ENCODE measurements at regions not wholly inside any gene's neighbourhood (a gene's known extent, or its start where the extent isn't known, plus 50 kb on each side); places are given as distances from the start of the nearest gene placed in this dataset.

DNA sequence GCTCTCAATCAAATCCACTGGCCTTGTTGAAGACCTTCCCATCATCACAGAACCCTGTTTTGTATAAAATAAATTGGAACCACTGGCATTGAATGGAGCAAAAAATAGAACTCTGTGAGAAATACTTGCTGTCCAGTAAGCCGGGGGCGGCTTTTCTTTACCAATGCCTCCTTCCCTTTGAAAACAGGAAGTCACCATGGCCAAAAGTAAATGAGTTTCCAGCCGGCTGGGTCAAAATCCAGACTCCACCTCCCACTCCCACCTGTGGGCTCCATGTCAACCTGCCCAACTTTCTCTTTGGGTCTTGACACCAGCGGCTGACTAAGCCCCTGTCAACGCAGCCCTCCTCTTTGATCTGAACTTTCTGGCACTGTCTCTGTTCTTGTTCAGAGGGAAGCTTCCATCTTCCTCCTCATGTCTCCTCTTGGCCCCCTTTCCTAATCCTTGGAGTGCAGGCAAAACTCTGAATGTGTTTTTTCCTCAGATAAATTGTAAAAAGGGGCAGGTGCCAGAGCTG, 95.2 kb downstream of the TFAP2C start:
- POLR2A ChIA-PET, result no interaction called here

DNA sequence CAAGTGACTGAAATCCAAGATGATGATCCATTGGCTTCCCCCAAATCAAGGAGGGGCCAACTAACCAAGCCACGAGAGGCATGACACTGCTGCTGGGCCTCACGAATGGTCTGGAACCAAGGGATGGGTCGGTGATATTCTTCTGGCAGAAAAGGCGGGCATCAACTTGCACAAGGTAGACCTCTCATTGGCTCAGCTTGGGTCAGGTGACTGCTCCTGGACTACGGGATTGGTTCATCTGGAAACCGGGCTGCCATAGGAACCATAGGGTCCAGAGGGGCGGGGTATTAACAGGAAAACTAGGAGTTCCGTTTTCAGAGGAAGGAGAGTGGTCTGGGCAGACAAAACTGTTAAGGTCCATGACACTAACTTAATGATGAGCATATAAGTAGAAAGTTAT, 100.9 kb downstream of the TFAP2C start:
- no peak overlapping the region for H3K4me3 ChIP-seq (ENCODE audit: control insufficient read depth in 1 of 7, extremely low read depth in 1 of 7, insufficient read depth in 4 of 7, low read depth in 2 of 7, low read length in 6 of 7)
- WGBS (ENCODE audit: insufficient coverage), result 95% methylated on average over 6 of the region's 8 CpGs

More for the DNA sequence above, 95.2 kb downstream of the TFAP2C start:
- Histone ChIP-seq H3K9me3 (ENCODE audit: control extremely low read depth in 1 of 5, control insufficient read depth in 4 of 5, insufficient read depth in 2 of 5, low read depth in 1 of 5, low read length in 4 of 5) (peaks cover 0 to 6% (median 0%) of the 10 kb centered on the region in 5 experiments), H3K27me3 (replicated peaks in 2 of 5; ENCODE audit: control insufficient read depth in 4 of 5, insufficient read depth in 5 of 5, low read length in 4 of 5) (peaks cover 0 to 3% (median 0%) of the 10 kb centered on the region in 5 experiments), H3K36me3 (ENCODE audit: control insufficient read depth in 4 of 4, insufficient read depth in 4 of 4, low read length in 3 of 4) (no peaks in the 10 kb centered on the region), H3K27ac (ENCODE audit: insufficient read depth in 1 of 2, low read depth in 1 of 2, low read length in 2 of 2, poor library complexity in 1 of 2, severe bottlenecking in 2 of 2) (no peak overlapping the region), H3K4me1 (ENCODE audit: control extremely low read depth in 1 of 4, control insufficient read depth in 4 of 4, insufficient read depth in 4 of 4, low read length in 3 of 4) (peaks cover 0 to 5% (median 3%) of the 10 kb centered on the region in 4 experiments), H3K4me3 (ENCODE audit: control insufficient read depth in 1 of 7, extremely low read depth in 1 of 7, insufficient read depth in 4 of 7, low read depth in 2 of 7, low read length in 6 of 7) (no peak overlapping the region)
- 75% methylated on average over 5 of the region's 5 CpGs for WGBS (ENCODE audit: insufficient coverage)
- CTCF ChIA-PET, result no interaction called here
- DNase-seq, result no peak

DNA sequence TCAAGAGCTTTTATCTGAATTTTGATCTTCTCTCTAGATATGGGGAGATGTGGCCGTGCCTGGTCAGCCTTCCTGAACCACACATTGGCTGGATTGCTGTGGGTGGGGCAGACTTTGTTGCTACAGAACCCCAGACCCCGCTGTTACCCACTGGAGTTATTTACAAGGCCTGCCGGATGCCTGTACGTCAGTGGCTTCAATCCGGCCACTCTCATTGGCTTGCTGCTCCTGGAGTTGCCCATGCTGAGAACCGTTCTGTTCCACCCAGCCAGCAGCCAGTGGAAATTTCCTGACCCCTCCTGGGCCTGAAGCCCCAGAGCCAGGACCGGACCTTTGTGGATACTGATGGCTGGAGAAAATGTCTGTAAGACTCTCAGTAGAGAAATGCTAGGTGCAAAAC, 101.9 kb downstream of the TFAP2C start:
- peaks cover 2 to 28% (median 9%) of the 10 kb centered on the region in 5 experiments for H3K27me3 ChIP-seq (replicated peaks in 2 of 5; ENCODE audit: control insufficient read depth in 4 of 5, insufficient read depth in 5 of 5, low read length in 4 of 5)
- no peaks in the 10 kb centered on the region for H3K9me3 ChIP-seq (ENCODE audit: control extremely low read depth in 1 of 5, control insufficient read depth in 4 of 5, insufficient read depth in 2 of 5, low read depth in 1 of 5, low read length in 4 of 5)
- ChIA-PET POLR2A (no interaction called here), CTCF (no interaction called here)
- DNase-seq, result no peak
- no peak overlapping the region for H3K4me3 ChIP-seq (ENCODE audit: control insufficient read depth in 1 of 7, extremely low read depth in 1 of 7, insufficient read depth in 4 of 7, low read depth in 2 of 7, low read length in 6 of 7)
- no peak overlapping the region for H3K27ac ChIP-seq (ENCODE audit: insufficient read depth in 1 of 2, low read depth in 1 of 2, low read length in 2 of 2, poor library complexity in 1 of 2, severe bottlenecking in 2 of 2)
- no peaks in the 10 kb centered on the region for H3K36me3 ChIP-seq (ENCODE audit: control insufficient read depth in 4 of 4, insufficient read depth in 4 of 4, low read length in 3 of 4)
- WGBS (ENCODE audit: insufficient coverage), result 78% methylated on average over 4 of the region's 7 CpGs
- no peaks in the 10 kb centered on the region for H3K4me1 ChIP-seq (ENCODE audit: control extremely low read depth in 1 of 4, control insufficient read depth in 4 of 4, insufficient read depth in 4 of 4, low read length in 3 of 4)

More for the DNA sequence above, 100.9 kb downstream of the TFAP2C start:
- POLR2A ChIA-PET, result no interaction called here
- Histone ChIP-seq H3K27me3 (replicated peaks in 2 of 5; ENCODE audit: control insufficient read depth in 4 of 5, insufficient read depth in 5 of 5, low read length in 4 of 5) (peaks cover 2 to 19% (median 6%) of the 10 kb centered on the region in 5 experiments), H3K4me1 (ENCODE audit: control extremely low read depth in 1 of 4, control insufficient read depth in 4 of 4, insufficient read depth in 4 of 4, low read length in 3 of 4) (no peaks in the 10 kb centered on the region), H3K9me3 (ENCODE audit: control extremely low read depth in 1 of 5, control insufficient read depth in 4 of 5, insufficient read depth in 2 of 5, low read depth in 1 of 5, low read length in 4 of 5) (no peaks in the 10 kb centered on the region), H3K36me3 (ENCODE audit: control insufficient read depth in 4 of 4, insufficient read depth in 4 of 4, low read length in 3 of 4) (no peaks in the 10 kb centered on the region), H3K27ac (ENCODE audit: insufficient read depth in 1 of 2, low read depth in 1 of 2, low read length in 2 of 2, poor library complexity in 1 of 2, severe bottlenecking in 2 of 2) (no peak overlapping the region)
- no peak for DNase-seq
- CTCF ChIA-PET, result no interaction called here

DNA sequence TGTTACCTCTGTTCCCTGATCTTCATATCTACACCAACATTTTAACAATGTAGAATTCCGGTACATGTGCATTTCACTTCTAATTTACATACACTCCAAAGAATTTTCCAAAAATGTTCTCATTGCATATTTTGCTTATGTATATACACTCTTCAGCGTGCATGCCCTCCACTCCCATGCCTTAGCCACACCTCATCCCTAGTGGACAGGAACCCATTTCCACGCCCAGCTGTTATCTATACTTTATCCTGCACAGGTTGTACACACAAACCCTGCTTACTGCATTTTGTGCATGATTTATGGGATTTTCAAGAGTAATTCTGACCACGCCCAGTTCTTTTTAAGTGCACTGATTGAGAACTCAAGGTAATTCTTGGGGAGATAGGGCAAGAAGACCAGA, 102.4 kb downstream of the TFAP2C start:
- POLR2A ChIA-PET, result no interaction called here
- peaks cover 0 to 2% (median 0%) of the 10 kb centered on the region in 5 experiments for H3K9me3 ChIP-seq (ENCODE audit: control extremely low read depth in 1 of 5, control insufficient read depth in 4 of 5, insufficient read depth in 2 of 5, low read depth in 1 of 5, low read length in 4 of 5)
- CTCF ChIA-PET, result no interaction called here
- DNase-seq, result no peak
- no peaks in the 10 kb centered on the region for H3K4me1 ChIP-seq (ENCODE audit: control extremely low read depth in 1 of 4, control insufficient read depth in 4 of 4, insufficient read depth in 4 of 4, low read length in 3 of 4)
- peaks cover 2 to 33% (median 9%) of the 10 kb centered on the region in 5 experiments for H3K27me3 ChIP-seq (replicated peaks in 2 of 5; ENCODE audit: control insufficient read depth in 4 of 5, insufficient read depth in 5 of 5, low read length in 4 of 5)
- H3K36me3 ChIP-seq (ENCODE audit: control insufficient read depth in 4 of 4, insufficient read depth in 4 of 4, low read length in 3 of 4), result no peaks in the 10 kb centered on the region
- H3K27ac ChIP-seq (ENCODE audit: insufficient read depth in 1 of 2, low read depth in 1 of 2, low read length in 2 of 2, poor library complexity in 1 of 2, severe bottlenecking in 2 of 2), result no peak overlapping the region
- H3K4me3 ChIP-seq (ENCODE audit: control insufficient read depth in 1 of 7, extremely low read depth in 1 of 7, insufficient read depth in 4 of 7, low read depth in 2 of 7, low read length in 6 of 7), result no peak overlapping the region
- WGBS (ENCODE audit: insufficient coverage), result 88% methylated on average over 3 of the region's 4 CpGs

DNA sequence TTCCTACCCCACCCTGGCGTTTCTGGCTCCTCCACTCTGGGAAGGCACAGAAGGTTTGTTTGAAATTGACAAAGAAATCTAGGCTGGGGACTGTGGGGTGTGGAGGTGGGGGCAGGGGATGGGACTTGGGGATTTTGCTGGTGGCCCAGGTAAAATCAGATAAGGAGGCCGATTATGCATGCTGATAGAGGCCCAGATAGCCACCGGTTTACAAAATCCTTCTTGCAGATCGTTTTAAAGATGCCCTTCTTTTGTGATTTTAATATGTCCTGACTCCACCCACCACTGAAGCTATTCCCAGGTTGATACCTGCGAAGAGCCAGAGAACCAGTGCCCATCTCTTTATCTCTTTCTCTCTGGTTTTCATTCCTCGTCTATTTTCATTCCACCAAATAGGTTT, 104.9 kb downstream of the TFAP2C start:
- H3K4me3 ChIP-seq (ENCODE audit: control insufficient read depth in 1 of 7, extremely low read depth in 1 of 7, insufficient read depth in 4 of 7, low read depth in 2 of 7, low read length in 6 of 7), result no peak overlapping the region
- WGBS (ENCODE audit: insufficient coverage), result 21% methylated on average over 3 of the region's 6 CpGs
- H3K27me3 ChIP-seq (replicated peaks in 2 of 5; ENCODE audit: control insufficient read depth in 4 of 5, insufficient read depth in 5 of 5, low read length in 4 of 5), result peaks cover 2 to 52% (median 11%) of the 10 kb centered on the region in 5 experiments
- H3K9me3 ChIP-seq (ENCODE audit: control extremely low read depth in 1 of 5, control insufficient read depth in 4 of 5, insufficient read depth in 2 of 5, low read depth in 1 of 5, low read length in 4 of 5), result peaks cover 0 to 3% (median 0%) of the 10 kb centered on the region in 5 experiments
- no peak overlapping the region for H3K27ac ChIP-seq (ENCODE audit: insufficient read depth in 1 of 2, low read depth in 1 of 2, low read length in 2 of 2, poor library complexity in 1 of 2, severe bottlenecking in 2 of 2)
- DNase-seq, result no peak
- CTCF ChIA-PET, result no interaction called here
- POLR2A ChIA-PET, result no interaction called here
- no peaks in the 10 kb centered on the region for H3K4me1 ChIP-seq (ENCODE audit: control extremely low read depth in 1 of 4, control insufficient read depth in 4 of 4, insufficient read depth in 4 of 4, low read length in 3 of 4)
- H3K36me3 ChIP-seq (ENCODE audit: control insufficient read depth in 4 of 4, insufficient read depth in 4 of 4, low read length in 3 of 4), result no peaks in the 10 kb centered on the region

DNA sequence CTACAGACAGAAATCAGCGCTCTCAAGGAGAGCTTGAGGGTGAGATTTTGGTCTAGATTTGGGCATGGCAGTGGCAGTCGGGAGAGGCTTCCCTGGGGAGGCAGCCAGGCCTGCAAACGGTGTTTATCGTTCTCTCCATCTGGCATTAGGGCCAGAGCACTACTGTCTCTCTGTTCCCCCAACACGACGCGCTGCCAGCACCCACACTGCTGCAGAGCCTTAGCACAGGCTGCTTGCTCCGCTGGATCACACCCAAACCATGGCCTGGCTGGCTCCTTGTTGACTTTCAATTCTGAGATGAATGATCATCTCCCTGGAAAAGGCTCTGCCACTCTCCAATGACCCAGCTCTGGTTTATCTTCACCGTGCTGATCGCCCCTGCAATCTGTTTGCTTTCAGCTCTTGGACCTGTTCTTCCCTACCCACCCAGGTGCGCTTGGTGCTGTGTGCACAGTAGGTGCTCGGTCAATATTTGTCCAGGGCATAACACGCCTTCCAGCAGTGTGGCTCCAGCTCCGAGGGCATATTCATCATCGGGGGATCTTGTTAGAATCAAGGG, 106.1 kb downstream of the TFAP2C start:
- H3K36me3 ChIP-seq (ENCODE audit: control insufficient read depth in 4 of 4, insufficient read depth in 4 of 4, low read length in 3 of 4), result no peaks in the 10 kb centered on the region
- H3K4me3 ChIP-seq (ENCODE audit: control insufficient read depth in 1 of 7, extremely low read depth in 1 of 7, insufficient read depth in 4 of 7, low read depth in 2 of 7, low read length in 6 of 7), result no peak overlapping the region
- POLR2A ChIA-PET, result no interaction called here
- WGBS (ENCODE audit: insufficient coverage), result 30% methylated on average over 15 of the region's 15 CpGs
- no peak for DNase-seq
- no peaks in the 10 kb centered on the region for H3K4me1 ChIP-seq (ENCODE audit: control extremely low read depth in 1 of 4, control insufficient read depth in 4 of 4, insufficient read depth in 4 of 4, low read length in 3 of 4)
- CTCF ChIA-PET, result no interaction called here
- H3K27ac ChIP-seq (ENCODE audit: insufficient read depth in 1 of 2, low read depth in 1 of 2, low read length in 2 of 2, poor library complexity in 1 of 2, severe bottlenecking in 2 of 2), result no peak overlapping the region
- peaks cover 2 to 61% (median 11%) of the 10 kb centered on the region in 5 experiments for H3K27me3 ChIP-seq (replicated peaks in 2 of 5; ENCODE audit: control insufficient read depth in 4 of 5, insufficient read depth in 5 of 5, low read length in 4 of 5)
- peaks cover 0 to 3% (median 0%) of the 10 kb centered on the region in 5 experiments for H3K9me3 ChIP-seq (ENCODE audit: control extremely low read depth in 1 of 5, control insufficient read depth in 4 of 5, insufficient read depth in 2 of 5, low read depth in 1 of 5, low read length in 4 of 5)

DNA sequence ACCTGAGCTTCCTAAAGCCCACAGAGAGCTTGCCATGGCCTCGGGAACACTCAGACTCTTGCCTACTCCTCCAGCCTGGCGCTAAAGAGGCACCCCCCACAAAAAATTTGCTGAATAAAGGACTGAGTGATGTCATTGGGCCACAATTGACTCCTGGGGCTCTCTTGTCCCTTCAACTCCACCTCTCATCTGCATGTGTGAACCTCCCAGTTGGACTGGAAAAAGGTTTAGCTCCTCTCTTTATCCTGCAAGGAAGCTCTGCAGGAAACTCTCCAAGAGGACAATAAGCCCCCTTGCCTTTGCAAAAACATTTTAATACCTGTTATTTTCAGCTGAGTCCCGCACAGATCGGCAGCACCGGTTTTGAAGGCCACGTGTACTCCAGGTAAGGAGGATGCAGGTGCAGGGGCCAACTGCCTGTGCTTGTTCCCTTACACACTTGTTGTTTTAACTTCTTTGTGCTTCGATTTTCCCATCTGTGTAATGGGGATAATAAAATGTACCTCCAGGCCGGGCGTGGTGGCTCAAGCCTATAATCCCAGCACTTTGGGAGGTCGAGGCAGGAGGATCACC, 107.3 kb downstream of the TFAP2C start:
- Histone ChIP-seq H3K27ac (ENCODE audit: insufficient read depth in 1 of 2, low read depth in 1 of 2, low read length in 2 of 2, poor library complexity in 1 of 2, severe bottlenecking in 2 of 2) (no peak overlapping the region), H3K4me3 (ENCODE audit: control insufficient read depth in 1 of 7, extremely low read depth in 1 of 7, insufficient read depth in 4 of 7, low read depth in 2 of 7, low read length in 6 of 7) (no peak overlapping the region), H3K9me3 (ENCODE audit: control extremely low read depth in 1 of 5, control insufficient read depth in 4 of 5, insufficient read depth in 2 of 5, low read depth in 1 of 5, low read length in 4 of 5) (peaks cover 0 to 3% (median 0%) of the 10 kb centered on the region in 5 experiments), H3K27me3 (replicated peaks in 2 of 5; ENCODE audit: control insufficient read depth in 4 of 5, insufficient read depth in 5 of 5, low read length in 4 of 5) (peaks cover 2 to 68% (median 11%) of the 10 kb centered on the region in 5 experiments), H3K4me1 (ENCODE audit: control extremely low read depth in 1 of 4, control insufficient read depth in 4 of 4, insufficient read depth in 4 of 4, low read length in 3 of 4) (no peaks in the 10 kb centered on the region), H3K36me3 (ENCODE audit: control insufficient read depth in 4 of 4, insufficient read depth in 4 of 4, low read length in 3 of 4) (no peaks in the 10 kb centered on the region)
- no peak for DNase-seq
- CTCF ChIA-PET, result no interaction called here
- 17% methylated on average over 9 of the region's 10 CpGs for WGBS (ENCODE audit: insufficient coverage)
- POLR2A ChIA-PET, result no interaction called here

Data from common myeloid progenitor, CD34-positive (primary cell).